Prostate gland (tissue), 2 donors: ENCODE measurements at regions not wholly inside any gene's neighbourhood (a gene's known extent, or its start where the extent isn't known, plus 50 kb on each side); places are given as distances from the start of the nearest gene placed in this dataset.

Source experiments
- POLR2A ChIP-seq: fragments of 450-650 bp; IDR thresholded peaks from one replicate; pipeline ENCODE4 v1.6.1; 2016; ENCODE audit warnings: antibody characterized with exemption, mild to moderate bottlenecking
- POLR2AphosphoS5 ChIP-seq: sonication (generic); formaldehyde crosslinking; IDR thresholded peaks from one replicate; pipeline ENCODE4 v1.6.1; 2017; ENCODE audit warnings: antibody characterized with exemption
- TF ChIP-seq, protein P1 (sequence below), 4 experiments: fragments of 200-600 bp in 2 of 4; fragments of 450-650 bp in 2 of 4; sonication (generic) in 2 of 4; IDR thresholded peaks; 1 replicate in 3 of 4; 2 replicates in 1 of 4; pipeline ENCODE4 v1.5.1; 2016 to 2019; ENCODE audit warnings: antibody characterized with exemption in 4 of 4, mild to moderate bottlenecking in 2 of 4, moderate library complexity in 2 of 4

GRCh38 chr6:1118287-1118647 lies 193.6 kb upstream of the FOXQ1 start:
- TF ChIP-seq, protein P1, sequence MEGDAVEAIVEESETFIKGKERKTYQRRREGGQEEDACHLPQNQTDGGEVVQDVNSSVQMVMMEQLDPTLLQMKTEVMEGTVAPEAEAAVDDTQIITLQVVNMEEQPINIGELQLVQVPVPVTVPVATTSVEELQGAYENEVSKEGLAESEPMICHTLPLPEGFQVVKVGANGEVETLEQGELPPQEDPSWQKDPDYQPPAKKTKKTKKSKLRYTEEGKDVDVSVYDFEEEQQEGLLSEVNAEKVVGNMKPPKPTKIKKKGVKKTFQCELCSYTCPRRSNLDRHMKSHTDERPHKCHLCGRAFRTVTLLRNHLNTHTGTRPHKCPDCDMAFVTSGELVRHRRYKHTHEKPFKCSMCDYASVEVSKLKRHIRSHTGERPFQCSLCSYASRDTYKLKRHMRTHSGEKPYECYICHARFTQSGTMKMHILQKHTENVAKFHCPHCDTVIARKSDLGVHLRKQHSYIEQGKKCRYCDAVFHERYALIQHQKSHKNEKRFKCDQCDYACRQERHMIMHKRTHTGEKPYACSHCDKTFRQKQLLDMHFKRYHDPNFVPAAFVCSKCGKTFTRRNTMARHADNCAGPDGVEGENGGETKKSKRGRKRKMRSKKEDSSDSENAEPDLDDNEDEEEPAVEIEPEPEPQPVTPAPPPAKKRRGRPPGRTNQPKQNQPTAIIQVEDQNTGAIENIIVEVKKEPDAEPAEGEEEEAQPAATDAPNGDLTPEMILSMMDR (IDR thresholded peaks at IDR 0.05) = no peak
- TF ChIP-seq POLR2A (no peak), POLR2AphosphoS5 (no peak)
